Body of pancreas (tissue), 4 donors: ENCODE measurements at regions not wholly inside any gene's neighbourhood (a gene's known extent, or its start where the extent isn't known, plus 50 kb on each side); places are given as distances from the start of the nearest gene placed in this dataset.

Experiments used
- POLR2A ChIP-seq, 3 donors: fragments of 450-650 bp; IDR thresholded peaks; one replicate each; pipeline ENCODE4 v1.6.1; 2016; ENCODE audit warnings: antibody characterized with exemption in 3 of 3, mild to moderate bottlenecking in 2 of 3
- TF ChIP-seq, protein P1 (sequence below), 7 experiments: fragments of 450-650 bp in 4 of 7; fragments of 200-600 bp in 3 of 7; sonication (generic) in 3 of 7; IDR thresholded peaks; one replicate each; pipeline ENCODE4 v1.5.1; 2016 to 2019; ENCODE audit warnings: antibody characterized with exemption in 7 of 7

DNA sequence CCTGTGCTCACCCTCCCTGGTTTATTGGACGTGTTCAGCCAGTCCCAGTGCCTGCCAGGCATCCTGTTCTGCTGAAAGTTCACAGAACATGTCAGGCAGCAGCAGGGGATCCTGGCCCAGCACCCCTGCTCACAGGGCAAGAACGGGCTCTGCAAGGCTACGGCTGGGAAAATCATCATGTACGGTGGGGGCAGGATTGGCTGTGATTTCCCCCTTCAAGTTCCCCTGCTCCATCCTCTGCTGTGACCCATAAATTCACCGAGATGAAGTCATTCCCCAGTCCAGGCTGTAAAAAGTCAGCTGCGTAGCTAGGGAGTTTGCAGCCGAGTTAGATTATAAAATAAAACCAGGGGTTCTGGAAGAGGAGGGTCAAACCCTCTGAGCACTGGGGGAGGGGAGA, 484.1 kb upstream of the ZMIZ1 start:
- TF ChIP-seq, protein P1, sequence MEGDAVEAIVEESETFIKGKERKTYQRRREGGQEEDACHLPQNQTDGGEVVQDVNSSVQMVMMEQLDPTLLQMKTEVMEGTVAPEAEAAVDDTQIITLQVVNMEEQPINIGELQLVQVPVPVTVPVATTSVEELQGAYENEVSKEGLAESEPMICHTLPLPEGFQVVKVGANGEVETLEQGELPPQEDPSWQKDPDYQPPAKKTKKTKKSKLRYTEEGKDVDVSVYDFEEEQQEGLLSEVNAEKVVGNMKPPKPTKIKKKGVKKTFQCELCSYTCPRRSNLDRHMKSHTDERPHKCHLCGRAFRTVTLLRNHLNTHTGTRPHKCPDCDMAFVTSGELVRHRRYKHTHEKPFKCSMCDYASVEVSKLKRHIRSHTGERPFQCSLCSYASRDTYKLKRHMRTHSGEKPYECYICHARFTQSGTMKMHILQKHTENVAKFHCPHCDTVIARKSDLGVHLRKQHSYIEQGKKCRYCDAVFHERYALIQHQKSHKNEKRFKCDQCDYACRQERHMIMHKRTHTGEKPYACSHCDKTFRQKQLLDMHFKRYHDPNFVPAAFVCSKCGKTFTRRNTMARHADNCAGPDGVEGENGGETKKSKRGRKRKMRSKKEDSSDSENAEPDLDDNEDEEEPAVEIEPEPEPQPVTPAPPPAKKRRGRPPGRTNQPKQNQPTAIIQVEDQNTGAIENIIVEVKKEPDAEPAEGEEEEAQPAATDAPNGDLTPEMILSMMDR (IDR thresholded peaks at IDR 0.05), result no peak
- TF ChIP-seq POLR2A (IDR thresholded peaks at IDR 0.05), result no peak
